ENCODE measurements at regions not wholly inside any gene's neighbourhood (a gene's known extent, or its start where the extent isn't known, plus 50 kb on each side); places are given as distances from the start of the nearest gene placed in this dataset.

GRCh38 chr6:63049216-63049615 is 162.1 kb upstream of the FKBP1C start:
- no peak for TF ChIP-seq CTCF (IDR thresholded peaks at IDR 0.05)
- no peak for TF ChIP-seq POLR2A (IDR thresholded peaks at IDR 0.05)
